A549 (cell line): ENCODE measurements at regions not wholly inside any gene's neighbourhood (a gene's known extent, or its start where the extent isn't known, plus 50 kb on each side); places are given as distances from the start of the nearest gene placed in this dataset.

ENCODE experiments used
- ATAC-seq, 2 experiments: fragments of 200-7000 bp in 1 of 2; fragments of >200 bp in 1 of 2; cut with Nextera tagmentation in 1 of 2; cut with Tn5 transposase in 1 of 2; 3 replicates each; pipeline versions ENCODE4 v1.8.0 to v1.9.1; 2018 to 2020; ENCODE audit warnings: mild to moderate bottlenecking in 1 of 2, moderate library complexity in 1 of 2
- CTCF ChIA-PET: fragments of 300-600 bp; sonication (Branson Sonifier 250); formaldehyde crosslinking; extraction: SDS; loops from one replicate; lab custom pipeline; 2021; ENCODE audit warnings: antibody characterized with exemption, inconsistent platforms; lab: Yijun Ruan, JAX
- POLR2A ChIA-PET: fragments of 350-600 bp; formaldehyde crosslinking; extraction: SDS; loops from one replicate; lab custom pipeline; 2021; ENCODE audit warnings: antibody characterized with exemption, inconsistent platforms; lab: Yijun Ruan, JAX
- DNase-seq, 2 experiments: peaks; one replicate each; pipeline versions ENCODE4 v3.0.0 to v3.0.0-alpha.2; 2011 to 2016; ENCODE audit warnings: low read depth in 1 of 2, low spot score in 1 of 2
- FAIRE-seq: peaks from 2 replicates; lab custom pipeline; 2011; peaks lifted over from hg19 to GRCh38; lab: Jason Lieb, UNC
- H3K27ac ChIP-seq, 2 experiments: fragments of >200 bp; sonication (Bioruptor Twin); formaldehyde crosslinking; 3 replicates each; pipeline ENCODE4 v1.5.1; 2016 to 2017
- H3K4me1 ChIP-seq: fragments of >200 bp; sonication (Bioruptor Twin); formaldehyde crosslinking; 3 replicates; pipeline ENCODE4 v1.6.1; 2016
- H3K4me2 ChIP-seq: fragments of >200 bp; sonication (Bioruptor Twin); formaldehyde crosslinking; 3 replicates; pipeline ENCODE4 v1.6.1; 2016
- H3K4me3 ChIP-seq: fragments of >200 bp; sonication (Bioruptor Twin); formaldehyde crosslinking; 3 replicates; pipeline ENCODE4 v1.5.1; 2016
- H3K9me3 ChIP-seq: fragments of >200 bp; sonication (Bioruptor Twin); formaldehyde crosslinking; 3 replicates; pipeline ENCODE4 v1.6.1; 2016
- CEBPB ChIP-seq, 2 experiments: fragments of >200 bp in 1 of 2; sonication (Bioruptor Twin) in 1 of 2; formaldehyde crosslinking in 1 of 2; IDR thresholded peaks; 2 replicates each; pipeline ENCODE4 v1.6.1; 2012 to 2016
- CHD4 ChIP-seq: fragments of 200-600 bp; sonication (generic); IDR thresholded peaks from 2 replicates; pipeline ENCODE4 v1.6.1; 2016; ENCODE audit warnings: antibody characterized with exemption, mild to moderate bottlenecking, borderline replicate concordance
- CTCF ChIP-seq: fragments of >200 bp; sonication (Bioruptor Twin); formaldehyde crosslinking; IDR thresholded peaks from 3 replicates; pipeline ENCODE4 v1.5.1; 2016
- E2F6 ChIP-seq: IDR thresholded peaks from 2 replicates; pipeline ENCODE4 v1.6.1; 2012; ENCODE audit warnings: low read depth, borderline replicate concordance
- EP300 ChIP-seq, 2 experiments: fragments of >200 bp; sonication (Bioruptor Twin); formaldehyde crosslinking; IDR thresholded peaks; 2 replicates in 1 of 2; 3 replicates in 1 of 2; pipeline ENCODE4 v1.6.1; 2016 to 2017
- FOSL2 ChIP-seq, 2 experiments: fragments of 450-650 bp in 1 of 2; fragments of >200 bp in 1 of 2; sonication (Bioruptor Twin) in 1 of 2; formaldehyde crosslinking; IDR thresholded peaks; 2 replicates each; pipeline versions ENCODE4 v1.5.0 to v1.6.1; 2016 to 2020; ENCODE audit warnings: mild to moderate bottlenecking in 1 of 2, moderate library complexity in 1 of 2
- HES2 ChIP-seq: fragments of >200 bp; sonication (Bioruptor Twin); formaldehyde crosslinking; IDR thresholded peaks from 2 replicates; pipeline ENCODE4 v1.6.1; 2016
- HEYL ChIP-seq: fragments of 250-450 bp; sonication (Bioruptor Pico); IDR thresholded peaks from 2 replicates; pipeline ENCODE4 v1.8.0; 2021; ENCODE audit warnings: mild to moderate bottlenecking, moderate library complexity
- JUN ChIP-seq, 2 experiments: fragments of >200 bp; sonication (Bioruptor Twin); formaldehyde crosslinking; IDR thresholded peaks; 2 replicates in 1 of 2; 3 replicates in 1 of 2; pipeline ENCODE4 v1.6.1; 2016 to 2017
- MYC ChIP-seq: IDR thresholded peaks from 2 replicates; pipeline ENCODE4 v1.6.1; 2012; ENCODE audit warnings: mild to moderate bottlenecking, inconsistent platforms, low read length, improper control_type of control experiment, borderline replicate concordance
- NR3C1 ChIP-seq: fragments of >200 bp; sonication (Bioruptor Twin); formaldehyde crosslinking; IDR thresholded peaks from 3 replicates; pipeline ENCODE4 v1.6.1; 2017
- SMC3 ChIP-seq: fragments of >200 bp; sonication (Bioruptor Twin); formaldehyde crosslinking; IDR thresholded peaks from 3 replicates; pipeline ENCODE4 v1.6.1; 2018; ENCODE audit warnings: inconsistent platforms
- TP53 ChIP-seq: fragments of 250-450 bp; sonication (Bioruptor Pico); IDR thresholded peaks from 2 replicates; pipeline ENCODE4 v1.5.0; 2021; ENCODE audit warnings: mild to moderate bottlenecking, moderate library complexity
- USF2 ChIP-seq: fragments of 450-650 bp; IDR thresholded peaks from 2 replicates; pipeline ENCODE4 v1.6.1; 2014; ENCODE audit warnings: antibody characterized with exemption
- WGBS: methylation state at CpG from one replicate; pipeline ENCODE4 v1.1.6; 2017; ENCODE audit errors: missing lambda C conversion rate; 5-methylcytosine and 5-hydroxymethylcytosine counted together
- TF ChIP-seq, protein P1 (sequence below): fragments of 250-450 bp; sonication (Bioruptor Pico); IDR thresholded peaks from 2 replicates; pipeline ENCODE4 v1.5.0; 2020; ENCODE audit warnings: low read depth, mild to moderate bottlenecking, moderate library complexity
- TF ChIP-seq, protein P2 (sequence below): fragments of 250-450 bp; sonication (Bioruptor Pico); IDR thresholded peaks from 2 replicates; pipeline ENCODE4 v1.5.0; 2021; ENCODE audit warnings: mild to moderate bottlenecking, moderate library complexity, borderline replicate concordance
- TF ChIP-seq, protein P3 (sequence below): fragments of 200-600 bp; sonication (generic); IDR thresholded peaks from 2 replicates; pipeline ENCODE4 v1.6.1; 2016; ENCODE audit warnings: antibody characterized with exemption, mild to moderate bottlenecking, moderate library complexity

DNA sequence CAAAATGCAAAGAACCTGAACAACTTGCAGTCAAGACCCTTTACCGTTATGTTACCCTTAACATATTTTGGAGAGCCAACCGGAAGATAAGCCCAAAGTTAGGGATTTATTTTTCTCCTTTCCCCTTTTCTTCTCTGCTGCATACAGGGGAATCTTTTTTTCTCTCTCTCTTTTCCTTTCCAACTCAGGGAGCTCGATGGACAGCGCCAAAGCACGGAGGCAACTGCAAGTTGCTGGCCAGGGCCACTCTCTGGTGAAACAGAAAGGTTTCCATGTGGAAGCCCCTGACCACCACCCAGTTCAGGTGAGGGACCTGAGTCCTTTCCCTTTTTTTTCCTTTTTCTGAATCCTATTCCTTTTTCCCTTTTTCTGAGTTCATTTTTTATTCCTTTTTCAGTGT, 98.8 kb upstream of the COX10 start:
- no peak overlapping the region for H3K27ac ChIP-seq
- CTCF ChIA-PET = interaction anchor here (0.6 kb wide), 1 partner anchor 608 kb away, joined by 3 read pairs; no protein-coding TSS in a partner anchor
- H3K4me1 ChIP-seq = no peaks in the 10 kb centered on the region
- POLR2A ChIA-PET = no interaction called here
- no peaks in the 10 kb centered on the region for H3K9me3 ChIP-seq
- no peak for ATAC-seq
- no peak for FAIRE-seq
- no peak for DNase-seq
- TF ChIP-seq, protein P1, sequence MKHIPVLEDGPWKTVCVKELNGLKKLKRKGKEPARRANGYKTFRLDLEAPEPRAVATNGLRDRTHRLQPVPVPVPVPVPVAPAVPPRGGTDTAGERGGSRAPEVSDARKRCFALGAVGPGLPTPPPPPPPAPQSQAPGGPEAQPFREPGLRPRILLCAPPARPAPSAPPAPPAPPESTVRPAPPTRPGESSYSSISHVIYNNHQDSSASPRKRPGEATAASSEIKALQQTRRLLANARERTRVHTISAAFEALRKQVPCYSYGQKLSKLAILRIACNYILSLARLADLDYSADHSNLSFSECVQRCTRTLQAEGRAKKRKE (CRISPR knock-in tag) = no peak
- TF ChIP-seq NR3C1 = no peak
- 61% methylated on average over 5 of the region's 5 CpGs for WGBS
- H3K4me2 ChIP-seq = peak overlapping the region; percentile 32; the same call in 2 of the 3 replicates
- H3K4me3 ChIP-seq = no peak overlapping the region

- Histone ChIP-seq H3K9me3 (no peaks in the 10 kb centered on the region), H3K4me3 (no peak overlapping the region), H3K4me2 (no peak overlapping the region), H3K27ac (no peak overlapping the region), H3K4me1 (no peaks in the 10 kb centered on the region)
- ChIA-PET CTCF (no interaction called here), POLR2A (no interaction called here)
- no peak for FAIRE-seq
- no peak for ATAC-seq
- no peak for DNase-seq
- TF ChIP-seq TP53 (CRISPR knock-in tag) (no peak), NR3C1 (no peak), CTCF (no peak), FOSL2 (IDR thresholded peaks at IDR 0.05) (no peak), FOSL2 (CRISPR knock-in tag; IDR thresholded peaks at IDR 0.05) (no peak), E2F6 (no peak), SMC3 (no peak), HEYL (CRISPR knock-in tag) (no peak)
- TF ChIP-seq, protein P1 (CRISPR knock-in tag) = no peak
- 45% methylated on average over 9 of the region's 9 CpGs for WGBS
Observed at GRCh38 chr17:13973960-13974651, 95.2 kb upstream of the COX10 start.

- no peak overlapping the region for H3K4me2 ChIP-seq
Observed at GRCh38 chr17:13977837-13978236, 91.5 kb upstream of the COX10 start.

GRCh38 chr17:13978478-13978877, 90.8 kb upstream of the COX10 start:
- no peak overlapping the region for H3K27ac ChIP-seq
- FAIRE-seq (no peak), DNase-seq (no peak), ATAC-seq (no peak)
- H3K9me3 ChIP-seq = no peaks in the 10 kb centered on the region
- POLR2A ChIA-PET = no interaction called here
- CTCF ChIA-PET = no interaction called here
- no peaks in the 10 kb centered on the region for H3K4me1 ChIP-seq
- 90% methylated on average over 1 of the region's 1 CpG for WGBS
- H3K4me3 ChIP-seq = no peak overlapping the region
- no peak overlapping the region for H3K4me2 ChIP-seq
- TF ChIP-seq SMC3 (no peak), MYC (no peak), CHD4 (no peak), USF2 (no peak), JUN (IDR thresholded peaks at IDR 0.05) (no peak)
- TF ChIP-seq, protein P2, sequence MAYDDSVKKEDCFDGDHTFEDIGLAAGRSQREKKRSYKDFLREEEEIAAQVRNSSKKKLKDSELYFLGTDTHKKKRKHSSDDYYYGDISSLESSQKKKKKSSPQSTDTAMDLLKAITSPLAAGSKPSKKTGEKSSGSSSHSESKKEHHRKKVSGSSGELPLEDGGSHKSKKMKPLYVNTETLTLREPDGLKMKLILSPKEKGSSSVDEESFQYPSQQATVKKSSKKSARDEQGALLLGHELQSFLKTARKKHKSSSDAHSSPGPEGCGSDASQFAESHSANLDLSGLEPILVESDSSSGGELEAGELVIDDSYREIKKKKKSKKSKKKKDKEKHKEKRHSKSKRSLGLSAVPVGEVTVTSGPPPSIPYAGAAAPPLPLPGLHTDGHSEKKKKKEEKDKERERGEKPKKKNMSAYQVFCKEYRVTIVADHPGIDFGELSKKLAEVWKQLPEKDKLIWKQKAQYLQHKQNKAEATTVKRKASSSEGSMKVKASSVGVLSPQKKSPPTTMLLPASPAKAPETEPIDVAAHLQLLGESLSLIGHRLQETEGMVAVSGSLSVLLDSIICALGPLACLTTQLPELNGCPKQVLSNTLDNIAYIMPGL (CRISPR knock-in tag) = no peak
- TF ChIP-seq, protein P3, sequence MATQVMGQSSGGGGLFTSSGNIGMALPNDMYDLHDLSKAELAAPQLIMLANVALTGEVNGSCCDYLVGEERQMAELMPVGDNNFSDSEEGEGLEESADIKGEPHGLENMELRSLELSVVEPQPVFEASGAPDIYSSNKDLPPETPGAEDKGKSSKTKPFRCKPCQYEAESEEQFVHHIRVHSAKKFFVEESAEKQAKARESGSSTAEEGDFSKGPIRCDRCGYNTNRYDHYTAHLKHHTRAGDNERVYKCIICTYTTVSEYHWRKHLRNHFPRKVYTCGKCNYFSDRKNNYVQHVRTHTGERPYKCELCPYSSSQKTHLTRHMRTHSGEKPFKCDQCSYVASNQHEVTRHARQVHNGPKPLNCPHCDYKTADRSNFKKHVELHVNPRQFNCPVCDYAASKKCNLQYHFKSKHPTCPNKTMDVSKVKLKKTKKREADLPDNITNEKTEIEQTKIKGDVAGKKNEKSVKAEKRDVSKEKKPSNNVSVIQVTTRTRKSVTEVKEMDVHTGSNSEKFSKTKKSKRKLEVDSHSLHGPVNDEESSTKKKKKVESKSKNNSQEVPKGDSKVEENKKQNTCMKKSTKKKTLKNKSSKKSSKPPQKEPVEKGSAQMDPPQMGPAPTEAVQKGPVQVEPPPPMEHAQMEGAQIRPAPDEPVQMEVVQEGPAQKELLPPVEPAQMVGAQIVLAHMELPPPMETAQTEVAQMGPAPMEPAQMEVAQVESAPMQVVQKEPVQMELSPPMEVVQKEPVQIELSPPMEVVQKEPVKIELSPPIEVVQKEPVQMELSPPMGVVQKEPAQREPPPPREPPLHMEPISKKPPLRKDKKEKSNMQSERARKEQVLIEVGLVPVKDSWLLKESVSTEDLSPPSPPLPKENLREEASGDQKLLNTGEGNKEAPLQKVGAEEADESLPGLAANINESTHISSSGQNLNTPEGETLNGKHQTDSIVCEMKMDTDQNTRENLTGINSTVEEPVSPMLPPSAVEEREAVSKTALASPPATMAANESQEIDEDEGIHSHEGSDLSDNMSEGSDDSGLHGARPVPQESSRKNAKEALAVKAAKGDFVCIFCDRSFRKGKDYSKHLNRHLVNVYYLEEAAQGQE = no peak

More at GRCh38 chr17:13977837-13978236, 91.5 kb upstream of the COX10 start:
- Histone ChIP-seq H3K9me3 (no peaks in the 10 kb centered on the region), H3K4me1 (no peaks in the 10 kb centered on the region), H3K27ac (no peak overlapping the region), H3K4me3 (no peak overlapping the region)
- TF ChIP-seq HES2 = no peak
- TF ChIP-seq EP300 (IDR thresholded peaks at IDR 0.05) = no peak
- TF ChIP-seq SMC3 = no peak
- TF ChIP-seq CEBPB (IDR thresholded peaks at IDR 0.05) = no peak
- FAIRE-seq = no peak
- 44% methylated on average over 1 of the region's 1 CpG for WGBS
- CTCF ChIA-PET = no interaction called here
- no peak for DNase-seq
- no peak for ATAC-seq
- POLR2A ChIA-PET = no interaction called here
